ENCODE measurements at regions not wholly inside any gene's neighbourhood (a gene's known extent, or its start where the extent isn't known, plus 50 kb on each side); places are given as distances from the start of the nearest gene placed in this dataset.

- ATAC-seq: no peak
- no peak overlapping the region for H3K4me3 ChIP-seq
- no peaks in the 10 kb centered on the region for H3K27me3 ChIP-seq
- H3K36me3 ChIP-seq: no peaks in the 10 kb centered on the region
- no peak overlapping the region for H3K27ac ChIP-seq
- no peaks in the 10 kb centered on the region for H3K4me1 ChIP-seq
- H3K9me3 ChIP-seq: no peaks in the 10 kb centered on the region
- no peak for DNase-seq
- no peak for TF ChIP-seq POLR2A (IDR thresholded peaks at IDR 0.05)
- no peak for TF ChIP-seq CTCF (IDR thresholded peaks at IDR 0.05)
- 32% methylated on average over 3 of the region's 3 CpGs for WGBS (ENCODE audit: insufficient coverage, low coverage, low lambda C conversion rate, missing lambda C conversion rate)
- intact Hi-C loops (cut with DNase I): no loop called here
Measured at GRCh38 chr13:106657104-106657503, 89.2 kb upstream of the ARGLU1 start.

GRCh38 chr13:106656186-106656585 lies 88.2 kb upstream of the ARGLU1 start:
- H3K4me3 ChIP-seq: no peak overlapping the region
- no peak overlapping the region for H3K27ac ChIP-seq
- no peaks in the 10 kb centered on the region for H3K9me3 ChIP-seq
- TF ChIP-seq CTCF (IDR thresholded peaks at IDR 0.05): no peak
- no peak for TF ChIP-seq POLR2A (IDR thresholded peaks at IDR 0.05)
- no peaks in the 10 kb centered on the region for H3K27me3 ChIP-seq
- ATAC-seq (no peak), DNase-seq (no peak)
- no peaks in the 10 kb centered on the region for H3K36me3 ChIP-seq
- WGBS (ENCODE audit: insufficient coverage, low coverage, low lambda C conversion rate, missing lambda C conversion rate): 13% methylated on average over 1 of the region's 1 CpG
- intact Hi-C loops (cut with DNase I): no loop called here
- no peaks in the 10 kb centered on the region for H3K4me1 ChIP-seq

GRCh38 chr13:106651442-106651841 lies 83.5 kb upstream of the ARGLU1 start:
- H3K4me1 ChIP-seq: no peaks in the 10 kb centered on the region
- no peaks in the 10 kb centered on the region for H3K36me3 ChIP-seq
- H3K27ac ChIP-seq: peak overlapping the region in 1 of 3 donors; percentile 38
- H3K27me3 ChIP-seq: no peaks in the 10 kb centered on the region
- ATAC-seq (peak in 3 of 4 donors; percentile 30 to 76 (median 76)), DNase-seq (no peak)
- no peak for TF ChIP-seq CTCF (IDR thresholded peaks at IDR 0.05)
- no peak for TF ChIP-seq POLR2A (IDR thresholded peaks at IDR 0.05)
- 29% methylated on average over 3 of the region's 3 CpGs for WGBS (ENCODE audit: insufficient coverage, low coverage, low lambda C conversion rate, missing lambda C conversion rate)
- H3K9me3 ChIP-seq: no peaks in the 10 kb centered on the region
- no peak overlapping the region for H3K4me3 ChIP-seq
- intact Hi-C loops (cut with DNase I): no loop called here

- no peak for ATAC-seq
- WGBS (ENCODE audit: insufficient coverage, low coverage, low lambda C conversion rate, missing lambda C conversion rate): 77% methylated on average over 7 of the region's 7 CpGs
- H3K27ac ChIP-seq: no peak overlapping the region
Measured at GRCh38 chr13:106650690-106651205, 82.8 kb upstream of the ARGLU1 start.

More at GRCh38 chr13:106650690-106651205, 82.8 kb upstream of the ARGLU1 start:
- H3K4me3 ChIP-seq: no peak overlapping the region
- no peaks in the 10 kb centered on the region for H3K4me1 ChIP-seq
- DNase-seq: no peak
- no peaks in the 10 kb centered on the region for H3K9me3 ChIP-seq
- intact Hi-C loops (cut with DNase I): no loop called here
- H3K27me3 ChIP-seq: no peaks in the 10 kb centered on the region
- no peaks in the 10 kb centered on the region for H3K36me3 ChIP-seq
- no peak for TF ChIP-seq POLR2A (IDR thresholded peaks at IDR 0.05)
- TF ChIP-seq CTCF (IDR thresholded peaks at IDR 0.05): no peak
